GM23338 (cell line): ENCODE measurements at regions not wholly inside any gene's neighbourhood (a gene's known extent, or its start where the extent isn't known, plus 50 kb on each side); places are given as distances from the start of the nearest gene placed in this dataset.

Experiments
- ATAC-seq: fragments of 200-7000 bp; cut with Tn5 transposase; 3 replicates; pipeline ENCODE4 v1.9.1; 2020
- DNase-seq: peaks from one replicate; pipeline ENCODE4 v3.0.0-alpha.2; 2015; ENCODE audit warnings: low spot score
- H2AFZ ChIP-seq: fragments of 200-600 bp; sonication (generic); 2 replicates; pipeline ENCODE4 v1.8.0; 2016; ENCODE audit warnings: antibody characterized with exemption, mild to moderate bottlenecking, moderate library complexity
- H3F3A ChIP-seq: fragments of 200-600 bp; sonication (generic); replicated peaks from 2 replicates; pipeline ENCODE4 v1.8.0; 2017; ENCODE audit warnings: antibody characterized with exemption, mixed run types, low read depth
- H3K27ac ChIP-seq: fragments of 200-600 bp; sonication (generic); 2 replicates; pipeline ENCODE4 v1.6.1; 2016; ENCODE audit warnings: low read depth
- H3K27me3 ChIP-seq: fragments of 200-600 bp; sonication (generic); 2 replicates; pipeline ENCODE4 v1.8.0; 2016; ENCODE audit warnings: mild to moderate bottlenecking, mixed run types, moderate library complexity; ENCODE audit not compliant: insufficient read depth
- H3K36me3 ChIP-seq: fragments of 200-600 bp; sonication (generic); 2 replicates; pipeline ENCODE4 v1.8.0; 2016; ENCODE audit warnings: mild to moderate bottlenecking; ENCODE audit not compliant: insufficient read depth
- H3K4me1 ChIP-seq: fragments of 200-600 bp; sonication (generic); 2 replicates; pipeline ENCODE4 v1.8.0; 2016; ENCODE audit warnings: mild to moderate bottlenecking, moderate library complexity; ENCODE audit not compliant: insufficient read depth
- H3K4me2 ChIP-seq: fragments of 200-600 bp; sonication (generic); 2 replicates; pipeline ENCODE4 v1.7.1; 2017; ENCODE audit warnings: mixed run types
- H3K4me3 ChIP-seq: fragments of 200-600 bp; sonication (generic); 2 replicates; pipeline ENCODE4 v1.6.1; 2016; ENCODE audit warnings: mixed run types
- H3K79me2 ChIP-seq: fragments of 200-600 bp; sonication (generic); replicated peaks from 2 replicates; pipeline ENCODE4 v1.8.0; 2017; ENCODE audit warnings: mild to moderate bottlenecking; ENCODE audit not compliant: insufficient read depth
- H3K9me2 ChIP-seq: fragments of 200-600 bp; sonication (generic); 2 replicates; pipeline ENCODE4 v1.8.0; 2017; ENCODE audit not compliant: insufficient read depth
- H4K20me1 ChIP-seq: fragments of 200-600 bp; sonication (generic); replicated peaks from 2 replicates; pipeline ENCODE4 v1.8.0; 2017; ENCODE audit warnings: mild to moderate bottlenecking; ENCODE audit not compliant: insufficient read depth
- H3K27ac Mint-ChIP-seq: 2 replicates; pipeline ENCODE4 v1.8.0; 2020; ENCODE audit warnings: inconsistent platforms, mild to moderate bottlenecking, moderate library complexity, mixed read lengths
- H3K27me3 Mint-ChIP-seq: 3 replicates; pipeline ENCODE4 v1.8.0; 2022; ENCODE audit warnings: low read depth, mild to moderate bottlenecking, moderate library complexity, mixed read lengths, inconsistent platforms; ENCODE audit not compliant: insufficient read depth, poor library complexity
- H3K36me3 Mint-ChIP-seq: 3 replicates; pipeline ENCODE4 v1.8.0; 2021; ENCODE audit warnings: low read depth, mild to moderate bottlenecking, inconsistent platforms, moderate library complexity, mixed read lengths
- H3K4me1 Mint-ChIP-seq: 3 replicates; pipeline ENCODE4 v1.8.0; 2020; ENCODE audit warnings: mild to moderate bottlenecking, inconsistent platforms, mixed read lengths
- H3K4me3 Mint-ChIP-seq: 3 replicates; pipeline ENCODE4 v1.8.0; 2021; ENCODE audit warnings: moderate library complexity, mild to moderate bottlenecking, inconsistent platforms, mixed read lengths
- H3K9me3 Mint-ChIP-seq: 3 replicates; pipeline ENCODE4 v1.8.0; 2020; ENCODE audit warnings: moderate library complexity, mild to moderate bottlenecking, inconsistent platforms, mixed read lengths
- CREB1 ChIP-seq: fragments of 250-450 bp; sonication (Bioruptor Pico); IDR thresholded peaks from 2 replicates; pipeline ENCODE4 v1.5.0; 2020; ENCODE audit warnings: low read depth, mild to moderate bottlenecking, moderate library complexity
- EZH2 ChIP-seq: fragments of 200-600 bp; sonication (generic); IDR thresholded peaks from one replicate; pipeline ENCODE4 v1.8.0; 2017; ENCODE audit warnings: antibody characterized with exemption, mild to moderate bottlenecking, low read depth; ENCODE audit not compliant: unreplicated experiment
- EZH2phosphoT487 ChIP-seq: fragments of 200-600 bp; sonication (generic); IDR thresholded peaks from one replicate; pipeline ENCODE4 v1.8.1; 2018; ENCODE audit warnings: antibody characterized with exemption; ENCODE audit not compliant: unreplicated experiment
- JUNB ChIP-seq: IDR thresholded peaks from one replicate; pipeline ENCODE4 v1.6.1; 2016; ENCODE audit warnings: antibody characterized with exemption; ENCODE audit not compliant: unreplicated experiment
- NANOG ChIP-seq: IDR thresholded peaks from 2 replicates; pipeline ENCODE4 v1.6.1; 2016; ENCODE audit warnings: antibody characterized with exemption, borderline replicate concordance
- POLR2AphosphoS5 ChIP-seq: IDR thresholded peaks from 2 replicates; pipeline ENCODE4 v1.6.1; 2016; ENCODE audit warnings: antibody characterized with exemption, low read depth
- STAT1 ChIP-seq: IDR thresholded peaks from one replicate; pipeline ENCODE4 v1.6.1; 2016; ENCODE audit warnings: antibody characterized with exemption; ENCODE audit not compliant: unreplicated experiment
- ZNF114 ChIP-seq: fragments of 250-450 bp; sonication (Bioruptor Pico); IDR thresholded peaks from 2 replicates; pipeline ENCODE4 v1.5.0; 2020; ENCODE audit warnings: mild to moderate bottlenecking, moderate library complexity
- ZNF331 ChIP-seq: fragments of 250-450 bp; sonication (Bioruptor Pico); IDR thresholded peaks from 2 replicates; pipeline ENCODE4 v1.5.0; 2020; ENCODE audit warnings: low read depth, mild to moderate bottlenecking, moderate library complexity
- TF ChIP-seq, protein P1 (sequence below): IDR thresholded peaks from one replicate; pipeline ENCODE4 v1.6.1; 2018; ENCODE audit warnings: antibody characterized with exemption; ENCODE audit not compliant: unreplicated experiment
- TF ChIP-seq, protein P2 (sequence below): fragments of 250-450 bp; sonication (Bioruptor Pico); IDR thresholded peaks from 2 replicates; pipeline ENCODE4 v1.5.0; 2020; ENCODE audit warnings: mild to moderate bottlenecking, moderate library complexity
- TF ChIP-seq, protein P3 (sequence below): IDR thresholded peaks from 2 replicates; pipeline ENCODE4 v1.6.1; 2016; ENCODE audit warnings: antibody characterized with exemption
- TF ChIP-seq, protein P4 (sequence below), 2 experiments: fragments of 200-600 bp in 1 of 2; sonication (generic) in 1 of 2; conservative IDR thresholded peaks; 2 replicates each; pipeline versions ENCODE4 v1.5.1 to v1.6.1; 2016 to 2017; ENCODE audit warnings: antibody characterized with exemption in 2 of 2, low read depth in 2 of 2, mild to moderate bottlenecking in 2 of 2, moderate library complexity in 1 of 2

DNA sequence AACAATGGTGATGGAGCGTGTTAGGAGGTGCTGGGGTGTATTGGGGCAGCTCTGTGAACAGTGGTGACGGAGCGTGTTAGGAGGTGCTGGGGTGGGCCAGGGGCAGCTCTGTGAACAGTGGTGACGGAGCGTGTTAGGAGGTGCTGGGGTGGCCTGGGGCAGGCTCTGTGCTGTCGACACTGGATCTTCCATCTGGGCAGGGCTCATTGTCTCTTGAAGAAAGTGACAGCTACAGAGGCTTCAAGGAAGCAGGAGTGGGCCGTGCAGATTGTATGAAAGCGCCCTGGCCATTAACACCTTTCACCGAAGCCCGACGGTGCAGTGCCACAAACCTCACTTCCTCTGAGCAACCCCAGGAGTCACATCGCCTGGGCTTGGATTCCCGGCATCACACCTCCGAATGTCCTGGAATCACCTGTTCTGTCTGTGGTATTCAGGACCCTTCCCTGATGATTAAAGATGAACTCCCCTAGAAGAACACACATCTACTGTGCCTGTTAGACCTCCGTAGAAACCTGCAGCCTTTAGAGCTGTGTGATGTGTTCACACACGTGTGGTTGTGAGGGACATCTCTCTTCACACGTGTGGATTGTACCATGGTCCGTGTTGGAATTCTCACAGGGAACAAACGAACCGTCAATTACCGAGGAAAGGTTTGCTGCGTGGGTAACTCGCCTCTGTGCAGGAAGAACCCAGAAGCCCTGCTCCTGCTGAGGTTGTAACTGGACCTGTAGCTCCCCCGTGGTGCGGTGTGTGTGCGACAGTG lies 377.7 kb downstream of the THBS2 start:
- Histone ChIP-seq H4K20me1 (no peaks in the 10 kb centered on the region), H3K4me3 (no peak overlapping the region), H3K36me3 (no peaks in the 10 kb centered on the region), H3K4me2 (no peak overlapping the region), H3K79me2 (no peaks in the 10 kb centered on the region), H3K9me2 (no peaks in the 10 kb centered on the region), H3K4me1 (no peaks in the 10 kb centered on the region), H3K27me3 (no peaks in the 10 kb centered on the region), H3K27ac (no peak overlapping the region), H3F3A (no peaks in the 10 kb centered on the region), H2AFZ (no peak overlapping the region)
- Mint-ChIP-seq H3K27me3 (peaks cover 8% of the 10 kb centered on the region), H3K4me1 (peaks cover 12% of the 10 kb centered on the region), H3K9me3 (no peaks in the 10 kb centered on the region), H3K27ac (no peak overlapping the region), H3K36me3 (no peaks in the 10 kb centered on the region), H3K4me3 (no peak overlapping the region)
- no peak for ATAC-seq
- TF ChIP-seq POLR2AphosphoS5 (no peak), ZNF331 (CRISPR knock-in tag) (no peak), EZH2phosphoT487 (no peak), JUNB (no peak), NANOG (no peak), CREB1 (CRISPR knock-in tag) (no peak), STAT1 (no peak), ZNF114 (CRISPR knock-in tag) (no peak), EZH2 (no peak)
- TF ChIP-seq, protein P1, sequence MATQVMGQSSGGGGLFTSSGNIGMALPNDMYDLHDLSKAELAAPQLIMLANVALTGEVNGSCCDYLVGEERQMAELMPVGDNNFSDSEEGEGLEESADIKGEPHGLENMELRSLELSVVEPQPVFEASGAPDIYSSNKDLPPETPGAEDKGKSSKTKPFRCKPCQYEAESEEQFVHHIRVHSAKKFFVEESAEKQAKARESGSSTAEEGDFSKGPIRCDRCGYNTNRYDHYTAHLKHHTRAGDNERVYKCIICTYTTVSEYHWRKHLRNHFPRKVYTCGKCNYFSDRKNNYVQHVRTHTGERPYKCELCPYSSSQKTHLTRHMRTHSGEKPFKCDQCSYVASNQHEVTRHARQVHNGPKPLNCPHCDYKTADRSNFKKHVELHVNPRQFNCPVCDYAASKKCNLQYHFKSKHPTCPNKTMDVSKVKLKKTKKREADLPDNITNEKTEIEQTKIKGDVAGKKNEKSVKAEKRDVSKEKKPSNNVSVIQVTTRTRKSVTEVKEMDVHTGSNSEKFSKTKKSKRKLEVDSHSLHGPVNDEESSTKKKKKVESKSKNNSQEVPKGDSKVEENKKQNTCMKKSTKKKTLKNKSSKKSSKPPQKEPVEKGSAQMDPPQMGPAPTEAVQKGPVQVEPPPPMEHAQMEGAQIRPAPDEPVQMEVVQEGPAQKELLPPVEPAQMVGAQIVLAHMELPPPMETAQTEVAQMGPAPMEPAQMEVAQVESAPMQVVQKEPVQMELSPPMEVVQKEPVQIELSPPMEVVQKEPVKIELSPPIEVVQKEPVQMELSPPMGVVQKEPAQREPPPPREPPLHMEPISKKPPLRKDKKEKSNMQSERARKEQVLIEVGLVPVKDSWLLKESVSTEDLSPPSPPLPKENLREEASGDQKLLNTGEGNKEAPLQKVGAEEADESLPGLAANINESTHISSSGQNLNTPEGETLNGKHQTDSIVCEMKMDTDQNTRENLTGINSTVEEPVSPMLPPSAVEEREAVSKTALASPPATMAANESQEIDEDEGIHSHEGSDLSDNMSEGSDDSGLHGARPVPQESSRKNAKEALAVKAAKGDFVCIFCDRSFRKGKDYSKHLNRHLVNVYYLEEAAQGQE = no peak
- TF ChIP-seq, protein P2, sequence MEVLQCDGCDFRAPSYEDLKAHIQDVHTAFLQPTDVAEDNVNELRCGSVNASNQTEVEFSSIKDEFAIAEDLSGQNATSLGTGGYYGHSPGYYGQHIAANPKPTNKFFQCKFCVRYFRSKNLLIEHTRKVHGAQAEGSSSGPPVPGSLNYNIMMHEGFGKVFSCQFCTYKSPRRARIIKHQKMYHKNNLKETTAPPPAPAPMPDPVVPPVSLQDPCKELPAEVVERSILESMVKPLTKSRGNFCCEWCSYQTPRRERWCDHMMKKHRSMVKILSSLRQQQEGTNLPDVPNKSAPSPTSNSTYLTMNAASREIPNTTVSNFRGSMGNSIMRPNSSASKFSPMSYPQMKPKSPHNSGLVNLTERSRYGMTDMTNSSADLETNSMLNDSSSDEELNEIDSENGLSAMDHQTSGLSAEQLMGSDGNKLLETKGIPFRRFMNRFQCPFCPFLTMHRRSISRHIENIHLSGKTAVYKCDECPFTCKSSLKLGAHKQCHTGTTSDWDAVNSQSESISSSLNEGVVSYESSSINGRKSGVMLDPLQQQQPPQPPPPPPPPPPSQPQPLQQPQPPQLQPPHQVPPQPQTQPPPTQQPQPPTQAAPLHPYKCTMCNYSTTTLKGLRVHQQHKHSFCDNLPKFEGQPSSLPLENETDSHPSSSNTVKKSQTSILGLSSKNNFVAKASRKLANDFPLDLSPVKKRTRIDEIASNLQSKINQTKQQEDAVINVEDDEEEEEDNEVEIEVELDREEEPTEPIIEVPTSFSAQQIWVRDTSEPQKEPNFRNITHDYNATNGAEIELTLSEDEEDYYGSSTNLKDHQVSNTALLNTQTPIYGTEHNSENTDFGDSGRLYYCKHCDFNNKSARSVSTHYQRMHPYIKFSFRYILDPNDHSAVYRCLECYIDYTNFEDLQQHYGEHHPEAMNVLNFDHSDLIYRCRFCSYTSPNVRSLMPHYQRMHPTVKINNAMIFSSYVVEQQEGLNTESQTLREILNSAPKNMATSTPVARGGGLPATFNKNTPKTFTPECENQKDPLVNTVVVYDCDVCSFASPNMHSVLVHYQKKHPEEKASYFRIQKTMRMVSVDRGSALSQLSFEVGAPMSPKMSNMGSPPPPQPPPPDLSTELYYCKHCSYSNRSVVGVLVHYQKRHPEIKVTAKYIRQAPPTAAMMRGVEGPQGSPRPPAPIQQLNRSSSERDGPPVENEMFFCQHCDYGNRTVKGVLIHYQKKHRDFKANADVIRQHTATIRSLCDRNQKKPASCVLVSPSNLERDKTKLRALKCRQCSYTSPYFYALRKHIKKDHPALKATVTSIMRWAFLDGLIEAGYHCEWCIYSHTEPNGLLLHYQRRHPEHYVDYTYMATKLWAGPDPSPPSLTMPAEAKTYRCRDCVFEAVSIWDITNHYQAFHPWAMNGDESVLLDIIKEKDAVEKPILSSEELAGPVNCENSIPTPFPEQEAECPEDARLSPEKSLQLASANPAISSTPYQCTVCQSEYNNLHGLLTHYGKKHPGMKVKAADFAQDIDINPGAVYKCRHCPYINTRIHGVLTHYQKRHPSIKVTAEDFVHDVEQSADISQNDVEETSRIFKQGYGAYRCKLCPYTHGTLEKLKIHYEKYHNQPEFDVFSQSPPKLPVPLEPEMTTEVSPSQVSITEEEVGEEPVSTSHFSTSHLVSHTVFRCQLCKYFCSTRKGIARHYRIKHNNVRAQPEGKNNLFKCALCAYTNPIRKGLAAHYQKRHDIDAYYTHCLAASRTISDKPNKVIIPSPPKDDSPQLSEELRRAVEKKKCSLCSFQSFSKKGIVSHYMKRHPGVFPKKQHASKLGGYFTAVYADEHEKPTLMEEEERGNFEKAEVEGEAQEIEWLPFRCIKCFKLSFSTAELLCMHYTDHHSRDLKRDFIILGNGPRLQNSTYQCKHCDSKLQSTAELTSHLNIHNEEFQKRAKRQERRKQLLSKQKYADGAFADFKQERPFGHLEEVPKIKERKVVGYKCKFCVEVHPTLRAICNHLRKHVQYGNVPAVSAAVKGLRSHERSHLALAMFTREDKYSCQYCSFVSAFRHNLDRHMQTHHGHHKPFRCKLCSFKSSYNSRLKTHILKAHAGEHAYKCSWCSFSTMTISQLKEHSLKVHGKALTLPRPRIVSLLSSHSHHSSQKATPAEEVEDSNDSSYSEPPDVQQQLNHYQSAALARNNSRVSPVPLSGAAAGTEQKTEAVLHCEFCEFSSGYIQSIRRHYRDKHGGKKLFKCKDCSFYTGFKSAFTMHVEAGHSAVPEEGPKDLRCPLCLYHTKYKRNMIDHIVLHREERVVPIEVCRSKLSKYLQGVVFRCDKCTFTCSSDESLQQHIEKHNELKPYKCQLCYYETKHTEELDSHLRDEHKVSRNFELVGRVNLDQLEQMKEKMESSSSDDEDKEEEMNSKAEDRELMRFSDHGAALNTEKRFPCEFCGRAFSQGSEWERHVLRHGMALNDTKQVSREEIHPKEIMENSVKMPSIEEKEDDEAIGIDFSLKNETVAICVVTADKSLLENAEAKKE (CRISPR knock-in tag) = no peak
- TF ChIP-seq, protein P3, sequence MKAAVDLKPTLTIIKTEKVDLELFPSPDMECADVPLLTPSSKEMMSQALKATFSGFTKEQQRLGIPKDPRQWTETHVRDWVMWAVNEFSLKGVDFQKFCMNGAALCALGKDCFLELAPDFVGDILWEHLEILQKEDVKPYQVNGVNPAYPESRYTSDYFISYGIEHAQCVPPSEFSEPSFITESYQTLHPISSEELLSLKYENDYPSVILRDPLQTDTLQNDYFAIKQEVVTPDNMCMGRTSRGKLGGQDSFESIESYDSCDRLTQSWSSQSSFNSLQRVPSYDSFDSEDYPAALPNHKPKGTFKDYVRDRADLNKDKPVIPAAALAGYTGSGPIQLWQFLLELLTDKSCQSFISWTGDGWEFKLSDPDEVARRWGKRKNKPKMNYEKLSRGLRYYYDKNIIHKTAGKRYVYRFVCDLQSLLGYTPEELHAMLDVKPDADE = no peak
- TF ChIP-seq, protein P4, sequence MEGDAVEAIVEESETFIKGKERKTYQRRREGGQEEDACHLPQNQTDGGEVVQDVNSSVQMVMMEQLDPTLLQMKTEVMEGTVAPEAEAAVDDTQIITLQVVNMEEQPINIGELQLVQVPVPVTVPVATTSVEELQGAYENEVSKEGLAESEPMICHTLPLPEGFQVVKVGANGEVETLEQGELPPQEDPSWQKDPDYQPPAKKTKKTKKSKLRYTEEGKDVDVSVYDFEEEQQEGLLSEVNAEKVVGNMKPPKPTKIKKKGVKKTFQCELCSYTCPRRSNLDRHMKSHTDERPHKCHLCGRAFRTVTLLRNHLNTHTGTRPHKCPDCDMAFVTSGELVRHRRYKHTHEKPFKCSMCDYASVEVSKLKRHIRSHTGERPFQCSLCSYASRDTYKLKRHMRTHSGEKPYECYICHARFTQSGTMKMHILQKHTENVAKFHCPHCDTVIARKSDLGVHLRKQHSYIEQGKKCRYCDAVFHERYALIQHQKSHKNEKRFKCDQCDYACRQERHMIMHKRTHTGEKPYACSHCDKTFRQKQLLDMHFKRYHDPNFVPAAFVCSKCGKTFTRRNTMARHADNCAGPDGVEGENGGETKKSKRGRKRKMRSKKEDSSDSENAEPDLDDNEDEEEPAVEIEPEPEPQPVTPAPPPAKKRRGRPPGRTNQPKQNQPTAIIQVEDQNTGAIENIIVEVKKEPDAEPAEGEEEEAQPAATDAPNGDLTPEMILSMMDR (conservative IDR thresholded peaks at IDR 0.05; ENCODE audit: low read depth in 2 of 2) = no peak
- DNase-seq = no peak
